HG02840 (cell line): ENCODE measurements at regions not wholly inside any gene's neighbourhood (a gene's known extent, or its start where the extent isn't known, plus 50 kb on each side); places are given as distances from the start of the nearest gene placed in this dataset.
"Not testable (repeated sequence)": the region's sequence is repeated elsewhere in the genome, so short reads cannot be mapped to it uniquely, and the experiment has no call there.

ENCODE experiments used
- ATAC-seq: cut with Tn5 transposase; IDR thresholded peaks from one replicate; pipeline ENCODE4 v1.9.1; 2021; ENCODE audit warnings: mild to moderate bottlenecking, moderate library complexity, moderate number of reproducible peaks; ENCODE audit not compliant: unreplicated experiment, low FRiP score

DNA sequence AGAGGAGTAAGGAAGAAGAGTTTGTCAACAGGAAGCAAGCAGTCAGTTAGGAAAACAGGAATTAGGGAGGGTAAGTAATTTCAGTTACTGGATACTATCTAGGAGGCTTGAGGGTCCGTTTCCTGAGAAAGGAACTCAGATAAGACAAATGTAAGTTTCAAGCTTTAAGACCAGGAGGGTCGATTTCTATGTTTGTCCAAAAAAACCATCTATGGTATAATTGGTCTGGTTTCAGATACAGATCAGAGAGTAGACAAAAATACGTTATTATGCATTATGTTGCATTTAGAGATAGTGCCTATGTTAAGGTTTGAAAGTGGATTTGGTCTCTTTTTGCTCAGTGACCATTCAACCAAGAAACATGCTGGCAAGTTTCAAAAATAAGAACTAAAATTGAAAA, 789.6 kb upstream of the PCDH20 start:
- no peak for ATAC-seq

GRCh38 chr13:62194371-62194770, 778.7 kb upstream of the PCDH20 start:
- no peak for ATAC-seq

DNA sequence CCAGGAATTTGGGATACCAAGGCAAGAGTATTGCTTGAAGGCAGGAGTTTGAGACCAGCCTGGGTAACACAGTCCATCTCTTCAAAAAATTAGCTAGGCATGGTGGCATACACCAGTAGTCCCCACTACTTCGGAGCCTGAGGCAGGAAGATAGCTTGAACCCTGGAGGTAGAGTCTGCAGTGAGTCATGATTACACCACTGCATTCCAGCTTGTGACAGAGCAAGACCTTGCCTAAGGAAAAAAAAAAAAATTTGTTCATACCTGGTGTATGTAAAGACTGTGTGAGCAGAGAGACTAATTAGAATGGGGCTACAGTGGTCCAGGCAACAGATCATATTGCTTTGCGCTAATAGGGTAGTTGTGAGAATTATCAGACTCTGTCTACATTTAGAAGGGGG, 778.3 kb upstream of the PCDH20 start:
- ATAC-seq = no peak

DNA sequence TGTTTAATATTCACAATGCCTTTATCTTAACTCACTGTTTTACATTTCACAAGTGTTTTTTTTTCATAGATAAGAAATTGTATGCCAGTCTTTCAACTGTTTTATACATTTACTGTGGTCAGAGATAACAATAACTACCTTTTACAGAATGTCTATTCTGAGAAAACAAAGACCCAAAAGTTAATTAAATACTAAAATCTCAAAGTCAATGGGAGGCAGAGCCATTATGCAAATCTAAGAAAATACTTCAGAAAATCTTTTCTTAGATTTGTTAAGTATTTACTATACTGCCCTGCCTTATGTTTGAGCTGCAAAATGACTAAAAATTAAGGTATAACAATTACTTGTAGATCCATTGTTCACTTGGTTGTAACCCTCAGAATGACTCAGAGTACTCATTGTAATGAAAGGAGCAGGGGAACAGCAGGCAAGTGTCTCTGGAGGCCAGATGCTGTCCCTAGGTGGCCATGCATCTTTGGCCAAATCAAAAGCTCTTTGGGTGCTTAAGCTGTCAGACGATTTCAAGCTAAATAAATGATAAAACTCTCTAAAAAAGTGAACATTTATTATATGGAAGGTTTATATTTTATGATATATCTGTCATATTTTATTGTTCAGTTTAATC, 770.1 kb upstream of the PCDH20 start:
- no peak for ATAC-seq

- ATAC-seq = no peak
Observed at GRCh38 chr13:62176051-62176450, 760.4 kb upstream of the PCDH20 start.

DNA sequence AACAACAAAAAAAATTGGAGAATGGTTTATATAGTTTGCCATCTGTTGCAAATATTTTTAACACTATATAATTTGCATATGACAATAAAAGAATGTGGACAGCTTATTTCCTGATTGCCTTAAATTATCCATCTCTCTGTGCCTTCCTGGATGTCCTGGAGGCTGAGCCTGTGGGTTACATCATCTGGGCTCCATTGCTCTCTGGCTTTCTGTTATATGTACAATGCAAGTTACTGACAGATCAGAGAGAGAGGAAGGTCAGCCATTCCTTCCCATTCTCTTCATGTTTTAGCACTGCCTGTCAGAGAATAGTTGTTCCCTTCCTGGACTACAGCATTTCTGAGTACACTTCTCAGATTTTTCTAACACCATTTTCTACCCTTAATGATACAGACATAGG, 758.3 kb upstream of the PCDH20 start:
- no peak for ATAC-seq

- no peak for ATAC-seq
Observed at GRCh38 chr13:62171697-62172096, 756.0 kb upstream of the PCDH20 start.

GRCh38 chr13:62168891-62169290, 753.2 kb upstream of the PCDH20 start:
- ATAC-seq = no peak

- no peak for ATAC-seq
Observed at GRCh38 chr13:62167650-62168172, 752.1 kb upstream of the PCDH20 start.

DNA sequence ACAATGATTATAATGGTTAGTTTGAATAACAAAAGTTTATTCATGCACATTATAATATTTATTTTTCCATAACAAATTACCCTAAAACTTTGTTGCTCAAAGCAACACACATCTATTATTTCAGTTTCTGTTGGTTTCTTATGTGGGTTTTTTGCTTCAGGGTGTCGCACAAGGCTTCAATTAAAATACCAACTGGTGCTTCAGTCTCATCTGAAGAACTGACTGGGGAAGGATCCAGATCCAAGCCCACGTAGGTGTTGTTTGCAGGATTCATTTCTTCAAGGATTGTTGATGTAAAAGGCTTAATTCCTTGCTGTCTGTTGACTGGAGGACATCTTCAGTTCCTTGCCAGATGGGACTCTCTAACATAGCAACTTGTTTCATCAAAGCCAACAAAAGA, 747.2 kb upstream of the PCDH20 start:
- no peak for ATAC-seq

DNA sequence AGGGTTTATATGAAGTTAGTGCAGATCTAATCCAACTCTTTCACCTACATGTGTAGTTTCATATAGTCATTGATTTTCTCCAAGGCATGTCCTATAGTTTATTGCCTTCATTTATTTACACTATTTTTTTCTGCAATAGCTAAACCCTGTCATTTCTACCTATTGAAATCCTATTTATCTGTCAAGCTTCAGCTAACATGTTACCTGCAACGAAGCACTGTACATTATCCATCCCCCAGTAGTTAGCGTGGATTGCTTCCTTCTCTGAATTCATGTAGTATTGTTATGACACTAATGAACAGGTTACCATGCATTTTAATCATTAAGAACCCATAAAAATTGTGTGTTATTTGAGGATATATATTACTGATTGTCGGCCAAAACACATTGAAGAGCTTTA, 742.9 kb upstream of the PCDH20 start:
- no peak for ATAC-seq

DNA sequence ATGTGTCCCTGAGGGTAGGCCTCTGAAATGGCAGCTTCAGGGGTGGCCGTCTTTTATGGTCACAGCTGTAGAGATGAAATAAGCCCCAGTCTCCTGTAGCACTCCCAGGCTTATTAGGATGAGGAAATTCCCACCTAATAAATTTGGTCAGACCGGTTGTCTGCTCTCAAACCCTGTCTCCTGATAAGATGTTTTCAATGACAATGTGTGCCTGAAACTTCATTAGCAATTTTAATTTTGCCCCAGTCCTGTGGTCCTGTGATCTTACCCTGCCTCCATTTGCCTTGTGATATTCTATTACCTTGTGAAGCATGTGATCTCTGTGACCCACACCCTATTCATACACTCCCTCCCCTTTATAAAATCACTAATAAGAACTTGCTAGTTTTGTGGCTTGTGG, 736.1 kb upstream of the PCDH20 start:
- not testable (repeated sequence) for ATAC-seq

GRCh38 chr13:62142048-62142447, 726.4 kb upstream of the PCDH20 start:
- ATAC-seq = no peak

DNA sequence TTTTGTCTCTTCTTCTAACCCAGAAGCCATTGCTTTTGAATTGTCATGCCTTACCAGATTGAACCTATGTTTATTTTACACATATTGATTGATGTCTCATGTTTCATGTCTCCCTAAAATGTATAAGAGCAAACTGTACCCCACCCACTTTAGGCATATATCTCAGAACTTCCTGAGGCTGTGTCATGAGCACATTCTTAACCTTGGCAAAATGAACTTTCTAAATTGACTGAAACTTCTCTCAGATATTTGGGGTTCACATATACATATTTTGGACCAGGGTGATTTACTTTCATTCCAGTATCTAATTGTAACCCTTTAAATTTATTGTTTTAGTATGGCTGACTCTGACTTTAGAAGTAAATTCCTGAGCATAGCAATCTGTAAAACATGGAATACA, 723.9 kb upstream of the PCDH20 start:
- no peak for ATAC-seq

GRCh38 chr13:62137629-62138405, 722.2 kb upstream of the PCDH20 start:
- no peak for ATAC-seq

DNA sequence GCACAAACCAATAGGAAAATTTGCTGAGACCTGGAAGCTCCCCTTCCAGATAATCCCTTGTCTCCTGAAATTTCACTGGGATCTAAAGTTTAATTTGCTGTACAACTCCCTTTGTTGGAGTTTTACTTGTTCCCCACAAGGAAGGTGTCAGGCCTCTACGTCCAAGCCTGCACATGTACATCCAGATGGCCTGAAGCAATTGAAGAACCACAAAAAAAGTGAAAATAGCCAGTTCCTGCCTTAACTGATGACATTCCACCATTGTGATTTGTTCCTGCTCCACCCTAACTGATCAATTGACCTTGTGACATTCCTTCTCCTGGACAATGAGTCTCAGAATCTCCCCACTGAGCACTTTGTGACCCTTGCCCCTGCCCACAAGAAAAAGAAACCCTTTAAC, 716.0 kb upstream of the PCDH20 start:
- ATAC-seq = no peak

DNA sequence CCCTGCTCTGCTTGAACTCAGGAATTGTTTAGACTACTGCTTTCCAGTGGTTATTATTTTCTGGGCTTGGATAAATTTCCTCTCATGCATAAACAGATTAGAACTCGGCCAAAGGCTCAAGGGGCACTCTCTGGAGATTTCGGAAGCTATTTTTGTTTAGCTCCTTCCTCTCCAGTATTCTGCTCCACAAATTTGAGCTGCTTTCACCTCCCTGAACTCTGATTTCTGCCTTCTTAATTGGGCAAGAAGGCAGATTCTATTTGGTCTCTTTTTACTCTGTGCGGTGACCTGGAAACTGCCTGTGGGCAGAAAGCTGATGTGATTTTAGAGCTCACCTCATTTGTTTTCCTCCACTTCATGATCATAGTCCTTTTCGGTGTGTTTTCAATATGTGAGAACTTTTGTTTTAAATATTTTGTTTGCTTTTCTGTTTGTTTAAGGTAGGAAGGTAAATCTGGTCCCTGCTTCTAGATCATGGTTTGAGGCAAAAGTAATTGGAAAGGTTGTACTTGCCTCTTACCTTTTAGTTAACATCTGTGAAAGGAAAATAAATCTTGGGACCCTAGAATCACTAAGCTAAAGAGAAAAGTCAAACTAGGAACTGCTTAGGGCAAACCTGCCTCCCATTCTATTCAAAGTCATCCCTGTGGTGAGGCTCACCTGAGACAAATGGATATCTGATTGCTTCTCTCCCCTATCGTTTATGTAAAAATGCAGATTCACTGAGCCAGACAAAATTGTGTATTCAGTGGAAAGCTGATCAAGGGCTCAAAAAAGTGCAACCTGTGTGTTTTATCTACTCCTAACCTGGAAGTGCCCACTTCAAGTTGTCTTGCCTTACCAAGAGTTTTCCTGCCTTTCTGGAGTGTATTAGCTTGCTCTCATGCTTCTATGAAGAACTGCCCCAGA, 714.7 kb upstream of the PCDH20 start:
- ATAC-seq = no peak

- no peak for ATAC-seq
Observed at GRCh38 chr13:62129000-62129551, 713.4 kb upstream of the PCDH20 start.

GRCh38 chr13:62126400-62126799, 710.8 kb upstream of the PCDH20 start:
- ATAC-seq = no peak

GRCh38 chr13:62125451-62125850, 709.8 kb upstream of the PCDH20 start:
- ATAC-seq = no peak

DNA sequence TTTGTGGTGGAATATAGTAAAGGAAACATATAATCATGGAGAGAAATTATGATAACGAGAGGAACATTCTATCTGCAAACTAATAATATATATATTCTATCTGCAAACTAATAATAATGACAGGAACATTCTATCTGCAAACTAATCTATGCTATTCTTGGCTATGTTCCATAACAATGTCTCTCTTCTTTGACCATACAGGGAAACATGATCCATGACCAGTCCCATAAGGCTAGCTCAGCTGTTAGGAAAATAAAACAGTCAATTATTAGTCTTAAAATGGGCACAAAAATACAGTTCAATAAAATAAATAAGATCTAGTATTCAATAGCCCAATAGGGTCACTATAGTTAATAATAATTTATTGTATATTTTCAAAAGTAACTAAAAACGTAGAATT, 707.8 kb upstream of the PCDH20 start:
- ATAC-seq = no peak
